HL-60 (cell line): ENCODE measurements at regions not wholly inside any gene's neighbourhood (a gene's known extent, or its start where the extent isn't known, plus 50 kb on each side); places are given as distances from the start of the nearest gene placed in this dataset.

Experiments
- DNase-seq, 2 experiments: peaks; one replicate each; pipeline ENCODE4 v3.0.0-alpha.2; 2010 to 2020; ENCODE audit warnings: low read depth in 1 of 2, low spot score in 1 of 2
- H3K27ac ChIP-seq: fragments of 250-450 bp; sonication (Bioruptor Pico); replicated peaks from 2 replicates; pipeline ENCODE4 v1.5.1; 2020; ENCODE audit warnings: mild to moderate bottlenecking, moderate library complexity
- H3K27me3 ChIP-seq: fragments of 250-450 bp; sonication (Bioruptor Pico); 2 replicates; pipeline ENCODE4 v1.5.1; 2021; ENCODE audit warnings: mild to moderate bottlenecking, moderate library complexity; ENCODE audit not compliant: insufficient read depth, poor library complexity, severe bottlenecking
- H3K4me3 ChIP-seq: replicated peaks from 2 replicates; pipeline ENCODE4 v1.5.1; 2011; ENCODE audit warnings: mild to moderate bottlenecking, control low read depth, low read length; ENCODE audit not compliant: insufficient read depth
- CTCF ChIP-seq: IDR thresholded peaks from one replicate; pipeline ENCODE4 v1.5.1; 2011; ENCODE audit warnings: low read length, control low read depth, inconsistent platforms; ENCODE audit not compliant: insufficient read depth
- GABPA ChIP-seq: IDR thresholded peaks from 2 replicates; pipeline ENCODE4 v1.6.1; 2012; ENCODE audit warnings: low read depth
- POLR2AphosphoS5 ChIP-seq: IDR thresholded peaks from 2 replicates; pipeline ENCODE4 v1.6.1; 2012; ENCODE audit warnings: low read depth
- REST ChIP-seq: IDR thresholded peaks from 2 replicates; pipeline ENCODE4 v1.6.1; 2012; ENCODE audit warnings: low read depth; ENCODE audit not compliant: insufficient replicate concordance
- SPI1 ChIP-seq: IDR thresholded peaks from 2 replicates; pipeline ENCODE4 v1.6.1; 2012; ENCODE audit warnings: low read depth, mild to moderate bottlenecking, borderline replicate concordance

- Histone ChIP-seq H3K27me3 (no peaks in the 10 kb centered on the region), H3K27ac (no peak overlapping the region), H3K4me3 (no peak overlapping the region)
- DNase-seq: no peak
- TF ChIP-seq REST (no peak), GABPA (no peak), POLR2AphosphoS5 (no peak), SPI1 (no peak), CTCF (no peak)
Observed at GRCh38 chr7:125857606-125858005, 928.0 kb upstream of the POT1 start.

GRCh38 chr7:125848157-125848556 is 918.5 kb upstream of the POT1 start:
- no peak for TF ChIP-seq GABPA
- no peak for TF ChIP-seq CTCF
- H3K27me3 ChIP-seq: no peaks in the 10 kb centered on the region
- DNase-seq: no peak
- H3K4me3 ChIP-seq: no peak overlapping the region
- no peak overlapping the region for H3K27ac ChIP-seq

GRCh38 chr7:125847692-125848091 is 918.1 kb upstream of the POT1 start:
- TF ChIP-seq CTCF (no peak), SPI1 (no peak), REST (no peak), GABPA (no peak), POLR2AphosphoS5 (no peak)
- H3K27ac ChIP-seq: no peak overlapping the region
- no peaks in the 10 kb centered on the region for H3K27me3 ChIP-seq
- no peak overlapping the region for H3K4me3 ChIP-seq
- DNase-seq: no peak

- no peak for DNase-seq
- Histone ChIP-seq H3K27ac (no peak overlapping the region), H3K4me3 (no peak overlapping the region), H3K27me3 (no peaks in the 10 kb centered on the region)
- no peak for TF ChIP-seq SPI1
- TF ChIP-seq CTCF: no peak
- TF ChIP-seq REST: no peak
- TF ChIP-seq POLR2AphosphoS5: no peak
- TF ChIP-seq GABPA: no peak
Observed at GRCh38 chr7:125847055-125847454, 917.4 kb upstream of the POT1 start.
